ENCODE measurements at regions not wholly inside any gene's neighbourhood (a gene's known extent, or its start where the extent isn't known, plus 50 kb on each side); places are given as distances from the start of the nearest gene placed in this dataset.

GRCh38 chr2:43086451-43087221 lies 139.8 kb downstream of the ZFP36L2 start:
- TF ChIP-seq, protein P1, sequence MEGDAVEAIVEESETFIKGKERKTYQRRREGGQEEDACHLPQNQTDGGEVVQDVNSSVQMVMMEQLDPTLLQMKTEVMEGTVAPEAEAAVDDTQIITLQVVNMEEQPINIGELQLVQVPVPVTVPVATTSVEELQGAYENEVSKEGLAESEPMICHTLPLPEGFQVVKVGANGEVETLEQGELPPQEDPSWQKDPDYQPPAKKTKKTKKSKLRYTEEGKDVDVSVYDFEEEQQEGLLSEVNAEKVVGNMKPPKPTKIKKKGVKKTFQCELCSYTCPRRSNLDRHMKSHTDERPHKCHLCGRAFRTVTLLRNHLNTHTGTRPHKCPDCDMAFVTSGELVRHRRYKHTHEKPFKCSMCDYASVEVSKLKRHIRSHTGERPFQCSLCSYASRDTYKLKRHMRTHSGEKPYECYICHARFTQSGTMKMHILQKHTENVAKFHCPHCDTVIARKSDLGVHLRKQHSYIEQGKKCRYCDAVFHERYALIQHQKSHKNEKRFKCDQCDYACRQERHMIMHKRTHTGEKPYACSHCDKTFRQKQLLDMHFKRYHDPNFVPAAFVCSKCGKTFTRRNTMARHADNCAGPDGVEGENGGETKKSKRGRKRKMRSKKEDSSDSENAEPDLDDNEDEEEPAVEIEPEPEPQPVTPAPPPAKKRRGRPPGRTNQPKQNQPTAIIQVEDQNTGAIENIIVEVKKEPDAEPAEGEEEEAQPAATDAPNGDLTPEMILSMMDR (IDR thresholded peaks at IDR 0.05; ENCODE audit: poor library complexity): no peak
- TF ChIP-seq EZH2phosphoT487 (IDR thresholded peaks at IDR 0.05; ENCODE audit: low read depth, severe bottlenecking, unreplicated experiment) (no peak), EZH2 (IDR thresholded peaks at IDR 0.05; ENCODE audit: borderline replicate concordance) (no peak)
